ENCODE measurements at regions not wholly inside any gene's neighbourhood (a gene's known extent, or its start where the extent isn't known, plus 50 kb on each side); places are given as distances from the start of the nearest gene placed in this dataset.

GRCh38 chr3:73894474-73895213 is 269.9 kb upstream of the PDZRN3 start:
- ATAC-seq = no peak

DNA sequence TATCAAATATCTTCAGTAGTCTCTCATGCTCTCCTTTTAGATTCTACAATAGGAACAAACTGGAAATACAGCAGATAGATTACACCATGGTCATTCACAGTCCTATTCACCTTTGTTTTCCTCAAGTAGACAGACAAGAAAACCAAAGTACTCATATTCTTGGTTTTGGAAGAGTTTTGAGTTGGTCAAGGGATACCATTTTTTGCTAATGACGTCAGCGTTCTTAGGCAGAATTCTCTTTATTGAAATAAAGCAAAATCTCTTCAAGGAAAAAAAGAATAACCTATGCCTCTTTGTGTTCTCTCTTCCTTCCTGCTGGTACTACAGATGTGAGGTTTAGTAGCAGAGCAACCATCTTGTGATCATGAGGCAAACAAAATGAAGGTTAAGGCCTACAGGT is 268.3 kb upstream of the PDZRN3 start:
- no peak for ATAC-seq
- H3K4me3 Mint-ChIP-seq = no peak overlapping the region
- H3K36me3 Mint-ChIP-seq = no peaks in the 10 kb centered on the region
- no peaks in the 10 kb centered on the region for H3K4me1 Mint-ChIP-seq
- H3K27me3 Mint-ChIP-seq = no peaks in the 10 kb centered on the region
- H3K9me3 Mint-ChIP-seq = peaks cover 14% of the 10 kb centered on the region
- no peak overlapping the region for H3K27ac Mint-ChIP-seq

More at GRCh38 chr3:73894474-73895213, 269.9 kb upstream of the PDZRN3 start:
- Mint-ChIP-seq H3K4me1 (no peaks in the 10 kb centered on the region), H3K9me3 (peaks cover 11% of the 10 kb centered on the region), H3K27ac (no peak overlapping the region), H3K4me3 (no peak overlapping the region), H3K27me3 (no peaks in the 10 kb centered on the region), H3K36me3 (no peaks in the 10 kb centered on the region)

DNA sequence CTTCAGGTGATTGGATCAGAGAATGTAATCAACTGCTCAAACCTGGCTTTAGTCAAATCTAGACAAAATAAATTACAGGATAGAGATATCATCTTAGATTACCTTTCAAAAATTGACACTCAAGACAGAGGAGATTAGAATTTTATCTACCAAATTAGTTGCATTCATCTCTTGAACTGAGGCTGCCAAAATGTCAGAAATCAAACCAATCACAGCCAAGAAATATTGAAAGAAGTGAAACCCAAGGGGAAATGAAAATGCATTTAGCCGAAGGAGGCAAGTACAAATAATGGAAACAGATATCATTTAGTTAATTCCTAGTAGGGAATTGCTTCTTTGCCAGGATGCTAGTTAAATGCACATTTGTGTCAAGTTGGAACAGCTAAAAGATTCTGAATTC is 261.1 kb upstream of the PDZRN3 start:
- Mint-ChIP-seq H3K36me3 (no peaks in the 10 kb centered on the region), H3K4me3 (no peak overlapping the region), H3K27ac (no peak overlapping the region), H3K9me3 (peaks cover 6% of the 10 kb centered on the region), H3K4me1 (no peaks in the 10 kb centered on the region), H3K27me3 (no peaks in the 10 kb centered on the region)
- ATAC-seq = no peak

- Mint-ChIP-seq H3K4me3 (no peak overlapping the region), H3K4me1 (no peaks in the 10 kb centered on the region), H3K27me3 (no peaks in the 10 kb centered on the region), H3K36me3 (no peaks in the 10 kb centered on the region), H3K27ac (no peak overlapping the region), H3K9me3 (peaks cover 7% of the 10 kb centered on the region)
- ATAC-seq = no peak
Measured at GRCh38 chr3:73884361-73884760, 259.6 kb upstream of the PDZRN3 start.

DNA sequence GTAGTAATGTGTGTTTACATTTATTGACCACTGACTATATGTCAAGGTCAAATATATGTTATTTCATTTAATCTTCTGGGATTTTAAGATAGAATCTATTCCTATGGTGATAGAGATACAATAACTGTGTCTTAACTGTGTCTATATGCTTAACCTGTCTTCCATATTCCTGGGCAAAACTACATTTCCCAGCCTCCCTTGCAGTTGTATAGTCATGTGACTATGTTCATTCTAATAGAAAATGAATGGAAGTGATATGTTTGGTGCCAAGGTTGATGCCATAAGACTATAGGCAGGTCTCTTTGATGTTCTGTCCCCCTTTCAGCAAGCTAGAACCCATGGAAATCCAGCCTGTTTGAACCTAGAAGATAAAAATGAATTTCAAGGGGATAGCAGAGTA is 258.8 kb upstream of the PDZRN3 start:
- no peak for ATAC-seq
- Mint-ChIP-seq H3K4me3 (no peak overlapping the region), H3K9me3 (peaks cover 7% of the 10 kb centered on the region), H3K36me3 (no peaks in the 10 kb centered on the region), H3K27ac (no peak overlapping the region), H3K4me1 (no peaks in the 10 kb centered on the region), H3K27me3 (no peaks in the 10 kb centered on the region)

DNA sequence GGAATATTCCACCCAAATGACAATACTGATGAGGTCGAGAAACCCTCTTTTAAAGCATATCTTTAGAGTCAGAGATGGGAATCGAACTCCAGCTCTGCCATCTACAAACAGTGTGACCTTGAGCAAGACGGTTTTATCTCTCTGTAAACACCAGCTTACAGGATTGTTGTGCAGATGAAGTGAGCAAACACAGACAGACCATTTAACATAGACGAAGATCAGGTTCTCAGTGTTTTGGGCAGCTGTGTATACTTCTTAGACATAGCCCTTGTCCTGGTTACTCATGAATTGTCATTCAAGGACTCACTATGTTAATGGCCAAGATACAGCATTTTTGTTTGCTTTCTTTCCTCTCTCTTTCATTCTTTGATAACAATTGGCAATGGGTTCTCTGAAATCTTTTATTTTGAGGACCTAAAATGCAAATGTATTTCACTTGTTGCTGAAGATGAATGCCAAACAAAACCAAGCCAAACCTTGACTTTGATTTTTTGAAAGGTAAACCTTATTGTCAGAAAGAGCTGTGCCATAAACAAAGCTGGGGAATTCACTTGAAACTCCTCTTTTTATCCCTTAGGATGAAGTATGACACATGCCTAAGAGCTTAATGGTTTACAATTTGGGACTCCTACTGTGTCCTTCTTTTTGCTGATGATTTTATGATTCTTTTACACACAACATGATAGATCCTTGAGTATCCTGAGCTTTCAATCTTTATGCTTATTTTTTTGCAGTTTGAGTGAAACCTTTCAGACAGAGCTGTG is 250.0 kb upstream of the PDZRN3 start:
- H3K9me3 Mint-ChIP-seq = peaks cover 6% of the 10 kb centered on the region
- no peak overlapping the region for H3K27ac Mint-ChIP-seq
- H3K27me3 Mint-ChIP-seq = no peaks in the 10 kb centered on the region
- H3K4me1 Mint-ChIP-seq = no peaks in the 10 kb centered on the region
- H3K4me3 Mint-ChIP-seq = no peak overlapping the region
- no peak for ATAC-seq
- no peaks in the 10 kb centered on the region for H3K36me3 Mint-ChIP-seq

- no peaks in the 10 kb centered on the region for H3K36me3 Mint-ChIP-seq
- no peak for ATAC-seq
- no peak overlapping the region for H3K27ac Mint-ChIP-seq
- H3K9me3 Mint-ChIP-seq = peaks cover 7% of the 10 kb centered on the region
- H3K4me1 Mint-ChIP-seq = no peaks in the 10 kb centered on the region
- H3K4me3 Mint-ChIP-seq = no peak overlapping the region
- H3K27me3 Mint-ChIP-seq = no peaks in the 10 kb centered on the region
Measured at GRCh38 chr3:73874161-73874560, 249.4 kb upstream of the PDZRN3 start.

DNA sequence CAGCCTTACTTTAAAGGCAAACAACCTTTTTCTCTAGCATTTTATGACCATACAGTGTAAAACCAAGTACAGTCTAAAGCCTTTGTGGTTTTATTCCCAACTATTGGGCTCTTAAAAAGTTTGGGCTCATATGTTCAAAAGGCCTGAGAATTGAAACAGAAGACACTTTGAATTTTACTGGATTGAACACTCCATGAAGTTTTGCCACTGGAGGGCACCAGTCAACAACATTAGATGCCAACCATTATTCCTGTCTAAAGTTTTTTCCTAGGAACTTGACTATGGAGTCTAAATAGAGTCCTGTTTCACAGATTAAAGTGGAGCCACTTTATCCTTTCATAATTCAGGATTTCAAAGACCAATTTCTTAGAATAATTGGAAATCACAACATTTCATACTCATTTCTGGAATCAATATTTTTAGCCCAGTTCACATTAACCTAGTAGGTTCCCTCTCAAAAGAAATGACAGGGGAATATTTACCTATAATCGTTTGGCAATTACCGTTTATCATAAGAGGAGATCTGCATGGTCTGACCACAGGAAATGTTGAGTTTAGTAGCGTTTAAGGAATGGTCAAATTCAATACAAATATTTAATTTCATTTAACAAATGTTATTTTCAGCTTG is 244.1 kb upstream of the PDZRN3 start:
- H3K27ac Mint-ChIP-seq = no peak overlapping the region
- H3K4me1 Mint-ChIP-seq = no peaks in the 10 kb centered on the region
- no peak overlapping the region for H3K4me3 Mint-ChIP-seq
- H3K27me3 Mint-ChIP-seq = no peaks in the 10 kb centered on the region
- ATAC-seq = no peak
- peaks cover 3% of the 10 kb centered on the region for H3K9me3 Mint-ChIP-seq
- H3K36me3 Mint-ChIP-seq = no peaks in the 10 kb centered on the region

DNA sequence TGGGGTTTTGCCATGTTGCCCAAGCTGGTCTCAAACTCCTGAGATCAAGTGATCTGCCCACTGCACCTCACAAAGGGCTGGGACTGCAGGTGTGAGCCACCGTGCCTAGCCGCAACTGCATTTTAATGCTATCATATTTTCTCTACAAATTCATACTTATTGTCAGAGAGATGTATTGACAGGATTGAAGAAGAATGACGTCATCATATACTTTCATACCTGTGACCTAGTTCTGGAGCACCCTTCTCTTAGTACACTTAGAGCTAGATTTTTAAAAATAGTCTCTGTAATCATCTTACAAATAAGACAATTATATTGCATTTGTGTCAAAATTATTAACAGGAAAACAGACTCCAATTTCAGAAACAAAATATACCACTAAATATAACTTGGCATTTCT is 242.8 kb upstream of the PDZRN3 start:
- Mint-ChIP-seq H3K4me3 (no peak overlapping the region), H3K9me3 (peaks cover 3% of the 10 kb centered on the region), H3K36me3 (no peaks in the 10 kb centered on the region), H3K27me3 (no peaks in the 10 kb centered on the region), H3K4me1 (no peaks in the 10 kb centered on the region), H3K27ac (no peak overlapping the region)
- no peak for ATAC-seq

GRCh38 chr3:73866846-73867245 is 242.1 kb upstream of the PDZRN3 start:
- Mint-ChIP-seq H3K4me1 (no peaks in the 10 kb centered on the region), H3K27ac (no peak overlapping the region), H3K9me3 (peaks cover 3% of the 10 kb centered on the region), H3K4me3 (no peak overlapping the region), H3K27me3 (no peaks in the 10 kb centered on the region), H3K36me3 (no peaks in the 10 kb centered on the region)
- ATAC-seq = no peak

- Mint-ChIP-seq H3K4me1 (no peaks in the 10 kb centered on the region), H3K27me3 (no peaks in the 10 kb centered on the region), H3K4me3 (no peak overlapping the region), H3K9me3 (peaks cover 3% of the 10 kb centered on the region), H3K27ac (no peak overlapping the region), H3K36me3 (no peaks in the 10 kb centered on the region)
- no peak for ATAC-seq
Measured at GRCh38 chr3:73863546-73864079, 238.9 kb upstream of the PDZRN3 start.

GRCh38 chr3:73855813-73856212 is 231.1 kb upstream of the PDZRN3 start:
- H3K4me3 Mint-ChIP-seq = no peak overlapping the region
- peaks cover 4% of the 10 kb centered on the region for H3K9me3 Mint-ChIP-seq
- ATAC-seq = no peak
- H3K4me1 Mint-ChIP-seq = no peaks in the 10 kb centered on the region
- no peak overlapping the region for H3K27ac Mint-ChIP-seq
- no peaks in the 10 kb centered on the region for H3K36me3 Mint-ChIP-seq
- no peaks in the 10 kb centered on the region for H3K27me3 Mint-ChIP-seq

DNA sequence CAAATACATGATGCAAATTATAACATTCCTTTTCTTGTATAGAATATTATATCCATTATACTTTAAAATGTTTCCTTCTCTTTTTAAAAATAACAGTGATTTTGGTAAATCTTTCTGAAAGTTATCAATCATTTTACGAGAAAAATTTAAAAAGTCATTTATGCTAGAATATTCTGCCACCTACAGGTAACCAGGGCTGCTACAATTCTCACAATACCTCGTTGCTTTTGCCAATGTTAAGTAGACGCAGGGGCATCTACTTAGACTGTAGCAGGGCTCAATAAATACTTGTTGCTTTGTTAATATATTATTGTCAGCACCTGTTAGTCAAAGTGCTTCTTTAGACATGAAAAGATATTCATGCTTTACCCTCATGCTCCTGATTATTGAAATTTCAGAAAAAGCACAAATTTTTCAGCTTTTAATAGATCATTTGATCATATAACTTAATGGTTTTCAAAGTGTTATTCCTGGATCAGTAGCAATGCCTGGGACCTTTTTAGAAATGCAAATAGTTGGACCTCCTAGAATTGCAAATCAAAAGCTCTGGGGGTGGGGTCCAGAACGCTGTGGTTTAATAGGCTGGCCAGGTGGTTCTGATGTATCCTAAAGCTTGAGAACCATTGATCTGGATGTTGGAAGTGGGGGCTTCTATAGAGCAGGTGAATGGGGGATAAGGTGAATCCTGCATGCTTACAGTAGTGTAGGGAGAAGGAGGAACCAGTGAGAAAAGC is 223.6 kb upstream of the PDZRN3 start:
- no peak for ATAC-seq
- Mint-ChIP-seq H3K9me3 (peaks cover 10% of the 10 kb centered on the region), H3K27me3 (no peaks in the 10 kb centered on the region), H3K4me3 (no peak overlapping the region), H3K36me3 (no peaks in the 10 kb centered on the region), H3K27ac (no peak overlapping the region), H3K4me1 (no peaks in the 10 kb centered on the region)

DNA sequence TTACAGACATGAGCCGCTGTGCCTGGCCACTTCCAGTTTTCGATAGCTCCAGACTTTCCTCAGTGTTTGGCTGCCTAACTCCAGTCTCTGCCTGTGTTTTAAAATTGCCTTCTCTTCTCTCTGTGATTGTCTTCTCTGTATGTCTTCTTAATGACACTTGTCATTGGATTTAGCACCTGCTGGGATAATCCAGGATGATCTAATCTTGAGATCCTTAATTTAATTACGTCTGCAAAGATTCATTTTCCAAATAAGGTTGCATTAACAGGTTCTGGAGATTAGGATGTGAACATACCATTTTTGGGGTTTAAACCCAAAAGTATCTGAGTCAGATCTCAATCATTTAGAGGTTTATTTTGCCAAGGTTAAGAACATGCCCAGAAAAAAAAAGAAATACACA is 222.2 kb upstream of the PDZRN3 start:
- no peaks in the 10 kb centered on the region for H3K4me1 Mint-ChIP-seq
- H3K36me3 Mint-ChIP-seq = no peaks in the 10 kb centered on the region
- peaks cover 14% of the 10 kb centered on the region for H3K9me3 Mint-ChIP-seq
- H3K4me3 Mint-ChIP-seq = no peak overlapping the region
- H3K27ac Mint-ChIP-seq = no peak overlapping the region
- no peaks in the 10 kb centered on the region for H3K27me3 Mint-ChIP-seq
- no peak for ATAC-seq

- ATAC-seq = no peak
- Mint-ChIP-seq H3K4me3 (no peak overlapping the region), H3K27me3 (no peaks in the 10 kb centered on the region), H3K4me1 (no peaks in the 10 kb centered on the region), H3K27ac (no peak overlapping the region), H3K36me3 (no peaks in the 10 kb centered on the region), H3K9me3 (peaks cover 27% of the 10 kb centered on the region)
Measured at GRCh38 chr3:73839032-73839431, 214.3 kb upstream of the PDZRN3 start.
